Fibroblast of lung (primary cell): ENCODE measurements at regions not wholly inside any gene's neighbourhood (a gene's known extent, or its start where the extent isn't known, plus 50 kb on each side); places are given as distances from the start of the nearest gene placed in this dataset.

Experiments used
- CTCF ChIP-seq, 2 donors: IDR thresholded peaks in 1 of 2; conservative IDR thresholded peaks in 1 of 2; 1 replicate in 1 of 2; 2 replicates in 1 of 2; pipeline ENCODE4 v1.5.1; 2011 to 2012; ENCODE audit warnings: low read length in 2 of 2, control low read depth in 1 of 2, inconsistent platforms in 1 of 2, low read depth in 1 of 2, mild to moderate bottlenecking in 1 of 2
- EZH2 ChIP-seq: IDR thresholded peaks from 2 replicates; pipeline ENCODE4 v1.5.1; 2012; ENCODE audit warnings: low read length, control low read depth, mild to moderate bottlenecking; ENCODE audit errors: missing control alignments

GRCh38 chr18:39713961-39714360 lies 2148.4 kb upstream of the CELF4 start:
- no peak for TF ChIP-seq CTCF (conservative IDR thresholded peaks at IDR 0.05 in 1 of 2, IDR thresholded peaks at IDR 0.05 in 1 of 2; ENCODE audit: low read depth in 1 of 2, low read length in 2 of 2)
- no peak for TF ChIP-seq EZH2
